MM.1S (cell line): ENCODE measurements at regions not wholly inside any gene's neighbourhood (a gene's known extent, or its start where the extent isn't known, plus 50 kb on each side); places are given as distances from the start of the nearest gene placed in this dataset.

Source experiments
- CTCF ChIP-seq: fragments of 300-600 bp; sonication (generic); IDR thresholded peaks from 2 replicates; pipeline ENCODE4 v1.5.1; 2016; ENCODE audit warnings: antibody characterized with exemption, low read length, mixed read lengths
- EZH2 ChIP-seq: fragments of 300-600 bp; sonication (generic); optimal IDR thresholded peaks from 2 replicates; pipeline ENCODE3; 2017; ENCODE audit warnings: low read depth, mild to moderate bottlenecking, antibody characterized with exemption, low read length, mixed read lengths
- EZH2phosphoT487 ChIP-seq: fragments of 300-600 bp; sonication (generic); IDR thresholded peaks from 2 replicates; pipeline ENCODE4 v1.6.1; 2018; ENCODE audit warnings: antibody characterized with exemption, low read length

DNA sequence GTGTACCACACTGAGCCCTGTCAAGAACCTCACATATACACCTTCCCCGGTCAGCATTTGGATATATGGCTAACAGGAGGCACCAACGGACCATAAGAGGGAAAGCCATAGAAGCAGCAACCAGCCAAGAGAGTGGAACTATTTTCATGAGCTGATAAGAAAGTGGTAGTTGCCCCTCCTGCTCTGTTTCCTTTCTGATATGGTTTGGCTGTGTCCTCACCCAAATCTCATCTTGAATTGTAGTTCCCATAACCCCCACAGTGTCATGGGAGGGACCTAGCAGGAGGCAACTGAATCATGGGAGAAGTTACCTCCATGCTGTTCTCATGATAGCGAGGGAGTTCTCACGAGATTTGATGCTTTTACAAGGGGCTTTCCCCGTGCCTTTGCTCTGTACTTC, 366.1 kb upstream of the DAB1 start:
- TF ChIP-seq CTCF (no peak), EZH2 (no peak), EZH2phosphoT487 (no peak)
